ENCODE measurements at regions not wholly inside any gene's neighbourhood (a gene's known extent, or its start where the extent isn't known, plus 50 kb on each side); places are given as distances from the start of the nearest gene placed in this dataset.
"Not testable (repeated sequence)": the region's sequence is repeated elsewhere in the genome, so short reads cannot be mapped to it uniquely, and the experiment has no call there.

DNA sequence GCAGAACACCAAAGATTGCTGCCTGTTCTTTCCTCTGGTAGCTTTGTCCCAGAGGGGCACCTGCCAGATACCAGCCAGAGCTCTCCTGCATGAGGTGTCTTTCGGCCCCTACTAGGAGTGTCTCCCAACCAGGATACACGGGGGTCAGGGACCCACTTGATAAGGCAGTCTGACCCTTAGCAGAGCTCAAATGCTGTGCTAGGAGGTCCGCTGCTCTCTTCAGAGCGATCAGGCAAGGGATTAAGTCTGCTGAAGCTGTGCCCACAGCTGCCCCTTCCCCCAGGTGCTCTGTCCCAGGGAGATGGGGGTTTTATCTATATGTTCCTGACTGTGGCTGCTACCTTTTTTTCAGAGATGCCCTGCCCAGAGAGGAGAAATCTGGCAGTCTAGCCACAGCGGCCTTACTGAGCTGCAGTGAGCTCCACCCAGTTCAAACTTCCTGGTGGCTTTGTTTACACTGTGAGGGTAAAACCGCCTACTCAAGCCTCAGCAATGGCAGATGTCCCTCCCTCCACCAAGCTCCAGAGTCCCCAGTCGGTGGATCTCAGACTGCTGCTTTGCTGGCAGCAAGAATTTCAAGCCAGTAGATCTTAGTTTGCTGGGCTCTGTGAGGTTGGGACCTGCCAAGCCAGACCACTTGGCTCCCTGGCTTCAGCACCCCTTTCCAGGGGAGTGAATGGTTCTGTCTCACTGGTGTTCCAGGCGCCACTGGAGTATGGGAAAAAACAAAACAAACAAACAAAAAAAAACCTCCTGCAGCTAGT, 52.0 kb upstream of the TMTC2 start:
- not testable (repeated sequence) for DNase-seq

GRCh38 chr12:82635263-82635662, 51.4 kb upstream of the TMTC2 start:
- DNase-seq = no peak
